ENCODE measurements at regions not wholly inside any gene's neighbourhood (a gene's known extent, or its start where the extent isn't known, plus 50 kb on each side); places are given as distances from the start of the nearest gene placed in this dataset.

DNA sequence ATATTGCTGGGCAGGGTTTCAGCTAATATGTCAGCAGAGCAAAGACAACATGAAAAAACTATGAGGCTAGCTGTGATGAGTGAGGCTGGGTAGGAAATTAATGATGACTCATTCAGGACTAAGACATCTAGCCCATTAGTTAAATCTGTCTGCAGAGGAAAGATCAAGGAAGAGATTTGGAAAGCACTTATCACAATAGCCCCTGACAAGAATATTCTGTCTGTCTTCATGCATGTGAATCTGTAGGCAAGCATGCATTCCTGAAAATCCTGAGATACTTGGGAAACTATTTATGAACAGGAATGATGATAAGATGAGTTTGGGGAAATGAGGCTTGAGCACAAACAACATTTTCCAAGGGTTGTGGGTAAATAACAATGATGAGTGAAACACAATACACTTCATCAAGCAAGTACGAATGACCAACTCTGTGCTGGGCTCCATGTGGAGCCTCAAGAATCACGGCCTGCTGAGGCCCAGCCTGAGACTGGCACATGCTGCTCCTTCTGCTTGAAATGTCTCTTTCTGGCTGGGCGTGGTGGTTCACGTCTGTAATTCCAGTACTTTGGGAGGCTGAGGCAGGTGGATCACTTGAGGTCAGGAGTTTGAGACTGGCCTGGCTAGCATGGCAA is 96.5 kb upstream of the ASIC2 start:
- TF ChIP-seq MAX (IDR thresholded peaks at IDR 0.05; ENCODE audit: insufficient read depth, insufficient read length) (no peak), MYC (IDR thresholded peaks at IDR 0.05; ENCODE audit: low read depth, low read length) (no peak), JUN (IDR thresholded peaks at IDR 0.05; ENCODE audit: borderline replicate concordance, insufficient read depth, insufficient read length, low read depth) (no peak), EZH2 (IDR thresholded peaks at IDR 0.05; ENCODE audit: borderline replicate concordance, low read depth, low read length, severe bottlenecking) (no peak), GATA2 (IDR thresholded peaks at IDR 0.05; ENCODE audit: insufficient read depth, insufficient read length, low read depth, low read length) (no peak), POLR2A (IDR thresholded peaks at IDR 0.05; ENCODE audit: low read depth, low read length) (no peak), POLR2AphosphoS5 (IDR thresholded peaks at IDR 0.05; ENCODE audit: insufficient read depth, low read depth, low read length) (no peak), FOS (IDR thresholded peaks at IDR 0.05; ENCODE audit: borderline replicate concordance, insufficient read depth, low read length) (no peak)
- TF ChIP-seq, protein P1, sequence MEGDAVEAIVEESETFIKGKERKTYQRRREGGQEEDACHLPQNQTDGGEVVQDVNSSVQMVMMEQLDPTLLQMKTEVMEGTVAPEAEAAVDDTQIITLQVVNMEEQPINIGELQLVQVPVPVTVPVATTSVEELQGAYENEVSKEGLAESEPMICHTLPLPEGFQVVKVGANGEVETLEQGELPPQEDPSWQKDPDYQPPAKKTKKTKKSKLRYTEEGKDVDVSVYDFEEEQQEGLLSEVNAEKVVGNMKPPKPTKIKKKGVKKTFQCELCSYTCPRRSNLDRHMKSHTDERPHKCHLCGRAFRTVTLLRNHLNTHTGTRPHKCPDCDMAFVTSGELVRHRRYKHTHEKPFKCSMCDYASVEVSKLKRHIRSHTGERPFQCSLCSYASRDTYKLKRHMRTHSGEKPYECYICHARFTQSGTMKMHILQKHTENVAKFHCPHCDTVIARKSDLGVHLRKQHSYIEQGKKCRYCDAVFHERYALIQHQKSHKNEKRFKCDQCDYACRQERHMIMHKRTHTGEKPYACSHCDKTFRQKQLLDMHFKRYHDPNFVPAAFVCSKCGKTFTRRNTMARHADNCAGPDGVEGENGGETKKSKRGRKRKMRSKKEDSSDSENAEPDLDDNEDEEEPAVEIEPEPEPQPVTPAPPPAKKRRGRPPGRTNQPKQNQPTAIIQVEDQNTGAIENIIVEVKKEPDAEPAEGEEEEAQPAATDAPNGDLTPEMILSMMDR (IDR thresholded peaks at IDR 0.05; ENCODE audit: extremely low read depth in 1 of 2, insufficient read depth in 1 of 2, low read depth in 1 of 2, low read length in 2 of 2), result no peak
- no peak overlapping the region for H3K4me2 ChIP-seq (ENCODE audit: insufficient read depth, low read length)
- CTCF ChIA-PET, result no interaction called here
- no peak for FAIRE-seq
- no peaks in the 10 kb centered on the region for H3K27me3 ChIP-seq (ENCODE audit: control insufficient read depth in 2 of 2, insufficient read depth in 2 of 2, low read length in 2 of 2)
- dilution Hi-C loops (cut with MboI; ENCODE audit: extremely low pct_ligation_motif_present, low sequenced_read_pairs) (no loop called here), intact Hi-C loops (cut with micrococcal nuclease) (no loop called here)
- no peak overlapping the region for H3K9ac ChIP-seq (replicated peaks; ENCODE audit: extremely low read depth, insufficient read depth, low read length)
- no TSS peak for BruUV-seq (replicated peaks)
- no peak overlapping the region for H3K27ac ChIP-seq (ENCODE audit: insufficient read depth, low read depth, low read length)
- no peaks in the 10 kb centered on the region for H3K9me3 ChIP-seq (replicated peaks; ENCODE audit: control insufficient read depth, insufficient read depth, low read length)
- POLR2A ChIA-PET, result no interaction called here
- H3K36me3 ChIP-seq (ENCODE audit: control insufficient read depth in 2 of 2, extremely low read depth in 1 of 2, insufficient read depth in 2 of 2, low read length in 2 of 2), result no peaks in the 10 kb centered on the region
- no peaks in the 10 kb centered on the region for H3K4me1 ChIP-seq (ENCODE audit: control insufficient read depth, extremely low read depth, insufficient read depth, low read length)
- no peak overlapping the region for H2AFZ ChIP-seq (ENCODE audit: low read depth, low read length)
- DNase-seq (ENCODE audit: low read depth, low spot score), result no peak
- no peak overlapping the region for H3K4me3 ChIP-seq (replicated peaks in 1 of 3; ENCODE audit: insufficient read depth in 1 of 3, low read depth in 1 of 3, low read length in 3 of 3)
- H3K9me1 ChIP-seq (replicated peaks; ENCODE audit: control insufficient read depth, extremely low read depth, insufficient read depth, low read length), result no peaks in the 10 kb centered on the region
- H4K20me1 ChIP-seq (replicated peaks; ENCODE audit: control insufficient read depth, extremely low read depth, insufficient read depth, low read length), result no peaks in the 10 kb centered on the region
- no peaks in the 10 kb centered on the region for H3K79me2 ChIP-seq (ENCODE audit: control insufficient read depth, insufficient read depth, low read length)

Measured in endothelial cell of umbilical vein (primary cell).